ENCODE measurements at regions not wholly inside any gene's neighbourhood (a gene's known extent, or its start where the extent isn't known, plus 50 kb on each side); places are given as distances from the start of the nearest gene placed in this dataset.

GRCh38 chr5:38163636-38164237, 94.6 kb upstream of the EGFLAM start:
- ATAC-seq (peak; percentile 40 to 55), DNase-seq (peak in 1 of 2 donors; percentile 18)
- H3K27ac ChIP-seq = peak overlapping the region; percentile 84 to 89 (median 87)
- peaks cover 45 to 50% of the 10 kb centered on the region in 2 donors for H3K4me1 ChIP-seq
- no peaks in the 10 kb centered on the region for H3K9me3 ChIP-seq
- intact Hi-C loops (cut with DNase I; ENCODE audit: low total_unique reads) = loop anchor here (10.0 kb wide), 3 partner anchors 381 to 1509 kb away; partner anchors contain the start of gene NIPBL
- no peak overlapping the region for H3K4me3 ChIP-seq
- H3K36me3 ChIP-seq = no peaks in the 10 kb centered on the region
- TF ChIP-seq POLR2A (IDR thresholded peaks at IDR 0.05) (no peak), CTCF (IDR thresholded peaks at IDR 0.05 in 4 of 5, conservative IDR thresholded peaks at IDR 0.05 in 1 of 5) (no peak)
- in situ Hi-C loops (cut with MboI; ENCODE audit: low sequenced_read_pairs in 4 of 4) = no loop called here
- H3K27me3 ChIP-seq = no peaks in the 10 kb centered on the region

- H3K4me1 ChIP-seq = peaks cover 35 to 44% of the 10 kb centered on the region in 2 donors
- no peaks in the 10 kb centered on the region for H3K9me3 ChIP-seq
- in situ Hi-C loops (cut with MboI; ENCODE audit: low sequenced_read_pairs in 4 of 4) (no loop called here), intact Hi-C loops (cut with DNase I; ENCODE audit: low total_unique reads) (loop anchor here (10.0 kb wide), 3 partner anchors 382 to 1508 kb away; partner anchors contain the start of gene NIPBL)
- TF ChIP-seq POLR2A (IDR thresholded peaks at IDR 0.05) (no peak), CTCF (IDR thresholded peaks at IDR 0.05 in 4 of 5, conservative IDR thresholded peaks at IDR 0.05 in 1 of 5) (no peak)
- no peaks in the 10 kb centered on the region for H3K27me3 ChIP-seq
- no peak overlapping the region for H3K4me3 ChIP-seq
- ATAC-seq (peak; percentile 63 to 71), DNase-seq (peak; percentile 81 to 84)
- peak overlapping the region; percentile 84 to 89 (median 87) for H3K27ac ChIP-seq
- no peaks in the 10 kb centered on the region for H3K36me3 ChIP-seq
Measured at GRCh38 chr5:38162625-38163024, 95.7 kb upstream of the EGFLAM start.

GRCh38 chr5:38157024-38157423, 101.3 kb upstream of the EGFLAM start:
- TF ChIP-seq CTCF (IDR thresholded peaks at IDR 0.05 in 4 of 5, conservative IDR thresholded peaks at IDR 0.05 in 1 of 5) = no peak
- TF ChIP-seq POLR2A (IDR thresholded peaks at IDR 0.05) = no peak
- Histone ChIP-seq H3K27ac (no peak overlapping the region), H3K36me3 (no peaks in the 10 kb centered on the region), H3K9me3 (no peaks in the 10 kb centered on the region), H3K27me3 (no peaks in the 10 kb centered on the region), H3K4me1 (peaks cover 6 to 7% of the 10 kb centered on the region in 2 donors), H3K4me3 (no peak overlapping the region)
- in situ Hi-C loops (cut with MboI; ENCODE audit: low sequenced_read_pairs in 4 of 4) (no loop called here), intact Hi-C loops (cut with DNase I; ENCODE audit: low total_unique reads) (no loop called here)
- DNase-seq (no peak), ATAC-seq (no peak)

- TF ChIP-seq POLR2A (IDR thresholded peaks at IDR 0.05) (no peak), CTCF (IDR thresholded peaks at IDR 0.05 in 4 of 5, conservative IDR thresholded peaks at IDR 0.05 in 1 of 5) (no peak)
- H3K27ac ChIP-seq = no peak overlapping the region
- ATAC-seq = no peak
Measured at GRCh38 chr5:38154615-38155204, 103.6 kb upstream of the EGFLAM start.

More at GRCh38 chr5:38154615-38155204, 103.6 kb upstream of the EGFLAM start:
- Histone ChIP-seq H3K36me3 (no peaks in the 10 kb centered on the region), H3K4me1 (peaks cover 5 to 6% of the 10 kb centered on the region in 2 donors), H3K9me3 (no peaks in the 10 kb centered on the region), H3K27me3 (no peaks in the 10 kb centered on the region), H3K4me3 (no peak overlapping the region)
- intact Hi-C loops (cut with DNase I; ENCODE audit: low total_unique reads) = no loop called here
- DNase-seq = no peak
- in situ Hi-C loops (cut with MboI; ENCODE audit: low sequenced_read_pairs in 4 of 4) = no loop called here

All from gastrocnemius medialis (tissue), 4 donors.